Testis (tissue), 2 donors: ENCODE measurements at regions not wholly inside any gene's neighbourhood (a gene's known extent, or its start where the extent isn't known, plus 50 kb on each side); places are given as distances from the start of the nearest gene placed in this dataset.

Experiments used
- POLR2A ChIP-seq: fragments of 450-650 bp; IDR thresholded peaks from one replicate; pipeline ENCODE4 v1.6.1; 2017; ENCODE audit warnings: antibody characterized with exemption, mild to moderate bottlenecking, moderate library complexity
- TF ChIP-seq, protein P1 (sequence below), 3 experiments: fragments of 450-650 bp in 2 of 3; fragments of 200-600 bp in 1 of 3; sonication (generic) in 1 of 3; IDR thresholded peaks; one replicate each; pipeline ENCODE4 v1.5.1; 2016 to 2019; ENCODE audit warnings: antibody characterized with exemption in 3 of 3, mild to moderate bottlenecking in 2 of 3, moderate library complexity in 1 of 3

GRCh38 chr14:71526388-71526787 lies 405.8 kb upstream of the RGS6 start:
- TF ChIP-seq, protein P1, sequence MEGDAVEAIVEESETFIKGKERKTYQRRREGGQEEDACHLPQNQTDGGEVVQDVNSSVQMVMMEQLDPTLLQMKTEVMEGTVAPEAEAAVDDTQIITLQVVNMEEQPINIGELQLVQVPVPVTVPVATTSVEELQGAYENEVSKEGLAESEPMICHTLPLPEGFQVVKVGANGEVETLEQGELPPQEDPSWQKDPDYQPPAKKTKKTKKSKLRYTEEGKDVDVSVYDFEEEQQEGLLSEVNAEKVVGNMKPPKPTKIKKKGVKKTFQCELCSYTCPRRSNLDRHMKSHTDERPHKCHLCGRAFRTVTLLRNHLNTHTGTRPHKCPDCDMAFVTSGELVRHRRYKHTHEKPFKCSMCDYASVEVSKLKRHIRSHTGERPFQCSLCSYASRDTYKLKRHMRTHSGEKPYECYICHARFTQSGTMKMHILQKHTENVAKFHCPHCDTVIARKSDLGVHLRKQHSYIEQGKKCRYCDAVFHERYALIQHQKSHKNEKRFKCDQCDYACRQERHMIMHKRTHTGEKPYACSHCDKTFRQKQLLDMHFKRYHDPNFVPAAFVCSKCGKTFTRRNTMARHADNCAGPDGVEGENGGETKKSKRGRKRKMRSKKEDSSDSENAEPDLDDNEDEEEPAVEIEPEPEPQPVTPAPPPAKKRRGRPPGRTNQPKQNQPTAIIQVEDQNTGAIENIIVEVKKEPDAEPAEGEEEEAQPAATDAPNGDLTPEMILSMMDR (IDR thresholded peaks at IDR 0.05): no peak
- TF ChIP-seq POLR2A: no peak
